Vagina (tissue), 2 donors: ENCODE measurements at regions not wholly inside any gene's neighbourhood (a gene's known extent, or its start where the extent isn't known, plus 50 kb on each side); places are given as distances from the start of the nearest gene placed in this dataset.

Experiments
- CTCF ChIP-seq, 3 experiments: fragments of 450-650 bp in 2 of 3; fragments of 200-600 bp in 1 of 3; sonication (generic) in 1 of 3; IDR thresholded peaks; one replicate each; pipeline ENCODE4 v1.5.1; 2017 to 2019; ENCODE audit warnings: antibody characterized with exemption in 3 of 3, mild to moderate bottlenecking in 2 of 3, moderate library complexity in 2 of 3
- POLR2A ChIP-seq, 2 donors: fragments of 450-650 bp; IDR thresholded peaks; one replicate each; pipeline ENCODE4 v1.6.1; 2017; ENCODE audit warnings: antibody characterized with exemption in 2 of 2, mild to moderate bottlenecking in 2 of 2, moderate library complexity in 2 of 2

- TF ChIP-seq CTCF (IDR thresholded peaks at IDR 0.05) = no peak
- TF ChIP-seq POLR2A (IDR thresholded peaks at IDR 0.05) = no peak
Observed at GRCh38 chr1:34356853-34357252, 180.1 kb downstream of the C1orf94 start.
